ENCODE measurements at regions not wholly inside any gene's neighbourhood (a gene's known extent, or its start where the extent isn't known, plus 50 kb on each side); places are given as distances from the start of the nearest gene placed in this dataset.

DNA sequence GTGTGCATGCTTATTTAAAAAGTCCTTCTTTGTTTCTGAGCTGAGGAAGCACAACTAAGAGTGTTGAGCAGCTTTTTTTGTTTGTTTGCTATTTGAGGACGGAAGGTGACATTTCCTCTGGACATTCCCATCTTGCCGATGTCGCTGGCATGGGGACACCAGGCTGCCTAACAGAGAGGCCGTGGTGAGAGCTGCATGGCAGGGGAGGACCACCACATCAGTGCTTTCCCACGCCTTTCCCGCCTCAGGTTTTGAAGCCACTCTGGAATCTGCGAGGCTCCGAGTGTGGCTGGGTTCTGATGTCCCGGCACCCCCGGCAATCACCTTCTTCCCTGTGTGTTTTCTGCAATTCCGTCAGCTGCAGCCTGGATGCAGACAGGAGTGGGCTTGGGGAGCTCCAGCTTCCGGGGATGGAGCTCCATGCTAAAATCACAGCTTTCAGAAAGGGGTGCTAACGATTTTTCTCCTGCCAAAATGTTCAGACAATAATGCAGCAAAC lies 259.8 kb upstream of the IRX4 start:
- peaks cover 42% of the 10 kb centered on the region for H3K27me3 ChIP-seq (ENCODE audit: low read length)
- no peak for DNase-seq
- BruUV-seq (replicated peaks) = no TSS peak

DNA sequence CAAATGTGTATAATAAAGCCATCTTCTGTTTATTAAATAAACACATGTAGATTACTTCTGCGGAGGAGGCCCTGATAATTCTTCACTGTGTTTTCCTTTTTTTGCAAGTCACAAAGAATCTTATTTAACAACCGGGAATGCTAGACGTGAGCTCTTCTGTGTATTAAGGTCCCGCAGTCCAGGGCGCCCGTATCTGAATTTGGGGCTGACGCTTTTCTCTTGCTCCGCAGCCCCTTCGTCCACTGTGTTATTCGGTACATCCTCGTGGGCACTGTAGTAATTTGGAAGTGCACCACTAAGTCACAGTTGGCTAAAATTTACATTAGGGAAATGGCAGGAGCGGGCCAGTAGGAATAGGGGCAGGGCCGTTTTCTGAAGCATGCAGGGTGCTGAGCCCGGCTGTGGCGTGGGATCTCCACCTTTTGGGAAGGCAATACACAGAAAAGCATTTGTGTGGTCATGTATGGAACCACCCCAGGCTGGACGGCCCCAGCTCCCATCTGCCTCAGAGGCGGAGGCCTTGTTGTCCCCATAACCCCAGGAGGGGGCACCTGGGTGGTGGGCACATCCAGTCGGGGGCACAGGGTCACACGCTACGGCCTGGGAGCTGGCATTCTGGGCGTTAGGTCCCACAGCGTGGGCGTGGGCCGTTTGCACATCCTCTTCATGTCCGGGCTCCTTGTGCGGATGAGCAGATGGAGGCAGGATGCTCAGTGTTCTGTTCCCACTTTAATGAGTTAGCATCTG lies 258.7 kb upstream of the IRX4 start:
- BruUV-seq (replicated peaks) = no TSS peak
- H3F3A ChIP-seq (ENCODE audit: low read length, unreplicated experiment) = no peaks in the 10 kb centered on the region
- TF ChIP-seq EZH2 (IDR thresholded peaks at IDR 0.05; ENCODE audit: low read length, unreplicated experiment) = no peak
- TF ChIP-seq, protein P1, sequence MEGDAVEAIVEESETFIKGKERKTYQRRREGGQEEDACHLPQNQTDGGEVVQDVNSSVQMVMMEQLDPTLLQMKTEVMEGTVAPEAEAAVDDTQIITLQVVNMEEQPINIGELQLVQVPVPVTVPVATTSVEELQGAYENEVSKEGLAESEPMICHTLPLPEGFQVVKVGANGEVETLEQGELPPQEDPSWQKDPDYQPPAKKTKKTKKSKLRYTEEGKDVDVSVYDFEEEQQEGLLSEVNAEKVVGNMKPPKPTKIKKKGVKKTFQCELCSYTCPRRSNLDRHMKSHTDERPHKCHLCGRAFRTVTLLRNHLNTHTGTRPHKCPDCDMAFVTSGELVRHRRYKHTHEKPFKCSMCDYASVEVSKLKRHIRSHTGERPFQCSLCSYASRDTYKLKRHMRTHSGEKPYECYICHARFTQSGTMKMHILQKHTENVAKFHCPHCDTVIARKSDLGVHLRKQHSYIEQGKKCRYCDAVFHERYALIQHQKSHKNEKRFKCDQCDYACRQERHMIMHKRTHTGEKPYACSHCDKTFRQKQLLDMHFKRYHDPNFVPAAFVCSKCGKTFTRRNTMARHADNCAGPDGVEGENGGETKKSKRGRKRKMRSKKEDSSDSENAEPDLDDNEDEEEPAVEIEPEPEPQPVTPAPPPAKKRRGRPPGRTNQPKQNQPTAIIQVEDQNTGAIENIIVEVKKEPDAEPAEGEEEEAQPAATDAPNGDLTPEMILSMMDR (conservative IDR thresholded peaks at IDR 0.05; ENCODE audit: low read depth, low read length) = no peak
- no peak for TF ChIP-seq EZH2phosphoT487 (IDR thresholded peaks at IDR 0.05; ENCODE audit: borderline replicate concordance, low read length)
- ATAC-seq (no peak), DNase-seq (no peak)
- H3K9ac ChIP-seq (ENCODE audit: low read length) = no peak overlapping the region
- intact Hi-C loops (cut with micrococcal nuclease) = no loop called here
- ChIA-PET CTCF (no interaction called here), POLR2A (ENCODE audit: unreplicated experiment) (no interaction called here)
- peaks cover 42% of the 10 kb centered on the region for H3K27me3 ChIP-seq (ENCODE audit: low read length)
- H3K9me2 ChIP-seq (replicated peaks; ENCODE audit: low read length) = no peaks in the 10 kb centered on the region
- H4K20me1 ChIP-seq (ENCODE audit: low read length) = no peaks in the 10 kb centered on the region
- H3K27ac ChIP-seq (ENCODE audit: low read length) = no peak overlapping the region
- no peaks in the 10 kb centered on the region for H3K36me3 ChIP-seq (ENCODE audit: low read depth, low read length)
- no peaks in the 10 kb centered on the region for H3K79me2 ChIP-seq (ENCODE audit: low read length)
- no peaks in the 10 kb centered on the region for H3K4me1 ChIP-seq (ENCODE audit: insufficient read depth, low read length)
- 0 out of 2 replicates have a peak overlapping the region, but pooled peaks have one; percentile 58 for H3K4me2 ChIP-seq (ENCODE audit: low read length)
- no peak overlapping the region for H3K4me3 ChIP-seq (ENCODE audit: low read length)
- H3K9me3 ChIP-seq (ENCODE audit: low read length) = no peaks in the 10 kb centered on the region
- no peak overlapping the region for H2AFZ ChIP-seq (ENCODE audit: low read length)

More for the DNA sequence above, 259.8 kb upstream of the IRX4 start:
- Histone ChIP-seq H3K9me3 (ENCODE audit: low read length) (no peaks in the 10 kb centered on the region), H4K20me1 (ENCODE audit: low read length) (no peaks in the 10 kb centered on the region), H3K4me3 (ENCODE audit: low read length) (peak overlapping the region; percentile 31; the same call in 1 of the 2 replicates), H3K79me2 (ENCODE audit: low read length) (no peaks in the 10 kb centered on the region), H3F3A (ENCODE audit: low read length, unreplicated experiment) (no peaks in the 10 kb centered on the region), H3K9ac (ENCODE audit: low read length) (no peak overlapping the region), H3K4me1 (ENCODE audit: insufficient read depth, low read length) (no peaks in the 10 kb centered on the region), H3K27ac (ENCODE audit: low read length) (no peak overlapping the region), H3K4me2 (ENCODE audit: low read length) (peak overlapping the region; percentile 58), H2AFZ (ENCODE audit: low read length) (no peak overlapping the region), H3K9me2 (replicated peaks; ENCODE audit: low read length) (no peaks in the 10 kb centered on the region), H3K36me3 (ENCODE audit: low read depth, low read length) (no peaks in the 10 kb centered on the region)
- no peak for ATAC-seq
- intact Hi-C loops (cut with micrococcal nuclease) = no loop called here
- ChIA-PET POLR2A (ENCODE audit: unreplicated experiment) (no interaction called here), CTCF (no interaction called here)
- TF ChIP-seq EZH2phosphoT487 (IDR thresholded peaks at IDR 0.05; ENCODE audit: borderline replicate concordance, low read length) = no peak
- TF ChIP-seq, protein P1 (conservative IDR thresholded peaks at IDR 0.05; ENCODE audit: low read depth, low read length) = no peak
- TF ChIP-seq EZH2 (IDR thresholded peaks at IDR 0.05; ENCODE audit: low read length, unreplicated experiment) = no peak

DNA sequence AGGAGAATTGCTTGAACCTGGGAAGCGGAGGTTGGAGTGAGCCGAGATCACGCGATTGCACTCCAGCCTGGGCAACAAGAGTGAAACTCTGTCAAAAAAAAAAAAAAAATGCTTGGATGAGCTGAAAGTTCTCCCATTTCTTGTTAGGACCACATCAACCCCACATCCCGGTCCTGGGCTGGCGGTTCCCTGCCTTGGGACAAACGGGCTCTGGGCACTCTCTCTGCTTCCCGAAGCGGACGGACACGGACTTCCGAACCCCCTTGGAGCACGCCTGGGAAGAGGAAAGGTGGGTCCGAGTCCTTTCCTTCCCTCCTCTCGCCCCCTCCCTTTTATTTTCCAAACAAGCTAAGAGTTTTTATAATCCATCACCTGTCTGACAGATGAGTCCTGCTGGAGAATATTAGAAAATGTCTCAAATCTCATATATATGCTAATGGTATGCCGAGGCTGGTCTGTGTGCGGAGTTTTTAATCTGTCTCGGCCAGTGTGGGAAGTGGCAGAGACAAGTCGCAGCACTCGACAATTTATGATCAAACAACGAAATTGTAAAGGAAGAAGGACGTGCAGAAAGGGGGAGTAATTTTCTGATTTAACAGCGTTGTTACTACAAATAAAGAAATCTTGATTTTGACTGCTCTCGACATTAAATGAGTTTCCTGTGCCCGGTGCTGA lies 257.9 kb upstream of the IRX4 start:
- no peak overlapping the region for H3K9ac ChIP-seq (ENCODE audit: low read length)
- no peak for ATAC-seq
- ChIA-PET POLR2A (ENCODE audit: unreplicated experiment) (no interaction called here), CTCF (no interaction called here)
- H3K27me3 ChIP-seq (ENCODE audit: low read length) = peaks cover 42% of the 10 kb centered on the region
- H2AFZ ChIP-seq (ENCODE audit: low read length) = no peak overlapping the region
- H3K9me3 ChIP-seq (ENCODE audit: low read length) = no peaks in the 10 kb centered on the region
- no TSS peak for BruUV-seq (replicated peaks)
- H3K4me3 ChIP-seq (ENCODE audit: low read length) = no peak overlapping the region
- H3K9me2 ChIP-seq (replicated peaks; ENCODE audit: low read length) = no peaks in the 10 kb centered on the region
- DNase-seq = no peak
- H3K27ac ChIP-seq (ENCODE audit: low read length) = no peak overlapping the region
- no peaks in the 10 kb centered on the region for H3K4me1 ChIP-seq (ENCODE audit: insufficient read depth, low read length)
- no peak overlapping the region for H3K4me2 ChIP-seq (ENCODE audit: low read length)
- no peaks in the 10 kb centered on the region for H3K79me2 ChIP-seq (ENCODE audit: low read length)
- no peaks in the 10 kb centered on the region for H4K20me1 ChIP-seq (ENCODE audit: low read length)
- H3K36me3 ChIP-seq (ENCODE audit: low read depth, low read length) = no peaks in the 10 kb centered on the region
- no peak for TF ChIP-seq EZH2 (IDR thresholded peaks at IDR 0.05; ENCODE audit: low read length, unreplicated experiment)
- no peak for TF ChIP-seq EZH2phosphoT487 (IDR thresholded peaks at IDR 0.05; ENCODE audit: borderline replicate concordance, low read length)
- TF ChIP-seq, protein P1 (conservative IDR thresholded peaks at IDR 0.05; ENCODE audit: low read depth, low read length) = no peak
- H3F3A ChIP-seq (ENCODE audit: low read length, unreplicated experiment) = no peaks in the 10 kb centered on the region
- intact Hi-C loops (cut with micrococcal nuclease) = no loop called here
